AG08396 (cell line): ENCODE measurements at regions not wholly inside any gene's neighbourhood (a gene's known extent, or its start where the extent isn't known, plus 50 kb on each side); places are given as distances from the start of the nearest gene placed in this dataset.
A peak's percentile ranks its signal among the peaks of the same experiment; 100 is the strongest.

Experiments
- DNase-seq: peaks from one replicate; pipeline ENCODE4 v3.0.0; 2012; ENCODE audit warnings: low spot score, mixed read lengths

DNA sequence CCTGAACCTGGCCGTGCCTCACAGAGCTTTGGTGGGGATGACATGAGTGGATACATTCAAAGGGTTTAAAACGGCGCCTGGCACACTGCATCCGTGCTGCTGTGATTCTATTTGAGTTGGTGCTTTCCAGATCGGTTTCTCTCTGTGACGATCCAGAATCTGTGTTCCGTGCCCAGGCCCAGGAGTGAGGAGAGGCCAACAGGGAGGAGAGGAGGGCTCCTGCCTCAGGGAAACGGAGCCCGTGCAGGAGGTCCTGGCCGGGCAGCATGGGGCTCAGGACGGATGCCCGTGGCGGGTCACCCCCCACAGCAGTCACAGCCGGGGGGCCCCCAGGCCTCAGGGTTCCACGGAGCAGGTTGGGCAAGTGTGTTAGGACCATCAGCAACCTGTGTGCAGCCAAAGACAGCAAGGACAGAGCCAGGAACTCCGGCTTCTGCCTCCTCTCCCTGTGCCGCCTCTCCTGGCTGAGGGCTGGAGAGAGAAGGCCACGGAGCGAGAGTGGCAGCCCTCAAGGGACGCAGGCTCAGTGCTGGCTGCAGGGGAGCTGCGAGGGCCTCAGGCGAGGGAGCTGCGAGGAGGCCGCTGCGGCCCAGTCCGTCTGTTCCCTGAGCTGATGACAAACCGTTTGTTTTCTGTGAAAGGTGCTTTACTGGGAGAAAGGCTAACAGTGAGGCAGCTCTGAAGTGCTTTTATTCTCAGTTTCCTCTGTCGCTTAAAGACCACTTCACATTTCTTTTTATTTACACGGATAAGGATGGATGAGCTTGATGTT lies 99.3 kb downstream of the METRNL start:
- DNase-seq = no peak

DNA sequence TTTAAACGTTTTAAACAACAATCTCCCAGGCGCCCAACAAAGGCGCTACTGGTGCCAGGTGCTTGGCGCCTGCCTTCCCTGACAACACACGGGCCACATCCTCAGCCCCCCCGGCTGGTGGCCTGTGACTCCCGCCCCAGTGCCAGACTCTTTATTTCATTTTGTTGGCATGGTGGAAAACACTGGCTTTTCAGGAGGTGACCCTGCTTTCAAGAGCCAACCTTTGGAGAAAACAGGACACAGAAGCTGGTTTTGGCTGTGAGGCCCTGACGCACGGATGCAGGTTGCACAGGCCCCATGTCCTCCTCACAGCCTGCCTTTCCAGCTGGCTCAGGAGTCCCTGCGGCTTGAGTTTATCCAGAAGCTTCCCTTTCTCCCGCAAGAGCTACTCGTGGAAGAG lies 100.0 kb downstream of the METRNL start:
- no peak for DNase-seq

DNA sequence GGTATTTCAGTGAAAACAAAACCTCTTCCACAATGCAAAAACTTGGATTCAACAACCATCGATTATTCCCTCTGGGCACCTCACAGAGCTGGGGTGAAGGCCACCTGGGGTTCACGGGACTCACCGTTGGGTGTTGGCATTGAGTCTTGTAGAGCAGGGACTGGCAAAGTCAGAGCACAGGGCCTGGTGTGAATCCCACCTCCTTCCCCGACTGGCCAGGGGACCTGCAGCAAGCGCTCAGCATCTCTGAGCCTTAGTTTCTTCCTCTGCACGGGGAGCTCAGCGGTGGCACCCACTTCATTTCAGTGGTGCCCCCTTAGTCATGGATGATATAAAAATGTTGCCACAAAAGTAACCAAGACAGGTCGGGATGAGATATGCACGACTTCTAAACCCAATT lies 100.4 kb downstream of the METRNL start:
- DNase-seq = no peak

DNA sequence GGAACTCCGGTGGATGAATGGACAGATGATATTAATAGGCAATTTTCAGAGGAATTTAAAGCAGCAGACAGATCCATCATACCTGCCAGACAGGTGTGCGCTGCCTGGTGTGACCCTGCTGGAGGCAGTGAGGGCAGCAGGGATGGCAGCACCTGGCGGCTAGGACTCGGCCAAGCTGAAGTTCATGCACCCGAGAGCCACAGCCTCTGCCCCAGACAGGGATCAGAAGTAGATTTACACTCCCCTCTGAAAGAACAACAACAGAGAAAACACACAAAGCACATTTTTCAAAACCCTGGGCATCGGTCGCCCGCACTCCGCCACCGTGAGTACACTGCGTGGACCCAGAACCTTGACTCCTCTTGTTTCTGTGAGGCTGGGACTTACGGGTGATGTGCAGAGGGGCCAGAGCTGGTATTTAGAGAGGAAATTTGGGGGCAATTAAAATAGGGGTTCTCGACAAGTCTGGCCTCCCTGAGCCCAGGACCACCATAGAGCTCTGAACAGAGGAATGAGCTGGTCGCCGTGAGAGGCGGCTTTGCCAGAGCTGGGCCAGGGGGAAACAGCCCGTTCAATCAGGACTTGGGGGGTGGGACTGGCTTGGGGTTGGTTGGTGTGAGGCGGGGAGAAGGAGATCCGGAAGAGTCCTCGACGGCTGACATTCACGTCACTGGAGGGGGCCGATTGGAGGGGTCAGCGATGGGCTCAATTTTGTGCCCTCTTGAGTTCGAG lies 101.0 kb downstream of the METRNL start:
- DNase-seq = no peak

DNA sequence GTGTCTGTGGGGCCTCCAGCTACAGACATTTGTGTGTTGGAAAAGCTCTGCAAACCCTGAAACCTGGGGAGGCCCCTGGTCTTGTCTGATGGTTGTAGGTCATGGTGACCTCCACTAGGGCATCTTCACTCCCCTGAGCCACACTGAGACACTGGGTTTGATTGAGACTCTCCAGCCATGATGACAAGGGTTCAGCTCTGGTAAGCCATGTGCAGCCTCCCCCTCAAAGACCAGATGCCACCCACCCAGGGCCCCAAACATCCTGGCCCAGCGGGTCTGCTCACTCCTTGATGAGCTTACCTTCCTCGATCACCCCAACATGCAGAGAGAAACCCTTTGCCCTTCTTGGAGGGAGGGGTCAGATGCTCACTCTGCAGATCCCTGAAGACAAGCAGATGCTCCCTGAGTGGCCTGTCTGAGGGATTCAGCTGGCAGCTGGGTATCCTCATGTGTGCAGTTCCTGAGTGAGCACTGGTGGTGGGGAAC lies 101.6 kb downstream of the METRNL start:
- no peak for DNase-seq

DNA sequence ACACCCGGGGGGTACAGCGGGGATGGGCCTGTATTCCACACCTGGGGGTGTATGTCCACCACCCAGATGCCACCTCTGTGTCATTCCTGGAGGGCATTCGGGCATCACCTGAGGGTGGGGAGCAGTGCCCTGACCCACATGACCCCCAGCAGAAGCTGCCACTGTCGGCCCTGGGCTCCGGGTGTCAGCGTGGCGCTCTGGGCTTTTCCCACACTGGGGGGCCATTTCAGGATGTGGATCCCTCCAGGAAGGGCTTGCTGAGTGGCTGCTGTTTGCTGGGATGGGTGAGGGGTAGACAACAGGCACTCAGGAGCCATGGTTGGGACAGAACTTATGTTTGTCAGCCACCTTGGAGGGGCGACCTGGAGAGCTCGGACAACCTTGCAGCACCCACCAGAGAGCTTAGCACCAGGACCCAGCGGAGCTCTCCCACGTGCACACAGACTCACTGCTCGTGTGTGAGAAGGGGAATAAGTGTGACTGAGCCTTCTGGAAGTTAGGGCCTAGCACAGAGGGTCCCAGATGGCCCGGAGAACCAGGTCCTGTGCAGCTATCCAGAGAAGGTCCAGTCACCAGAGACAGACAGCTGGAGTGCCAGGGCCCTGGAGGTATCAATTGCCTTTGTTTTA lies 102.7 kb downstream of the METRNL start:
- no peak for DNase-seq

DNA sequence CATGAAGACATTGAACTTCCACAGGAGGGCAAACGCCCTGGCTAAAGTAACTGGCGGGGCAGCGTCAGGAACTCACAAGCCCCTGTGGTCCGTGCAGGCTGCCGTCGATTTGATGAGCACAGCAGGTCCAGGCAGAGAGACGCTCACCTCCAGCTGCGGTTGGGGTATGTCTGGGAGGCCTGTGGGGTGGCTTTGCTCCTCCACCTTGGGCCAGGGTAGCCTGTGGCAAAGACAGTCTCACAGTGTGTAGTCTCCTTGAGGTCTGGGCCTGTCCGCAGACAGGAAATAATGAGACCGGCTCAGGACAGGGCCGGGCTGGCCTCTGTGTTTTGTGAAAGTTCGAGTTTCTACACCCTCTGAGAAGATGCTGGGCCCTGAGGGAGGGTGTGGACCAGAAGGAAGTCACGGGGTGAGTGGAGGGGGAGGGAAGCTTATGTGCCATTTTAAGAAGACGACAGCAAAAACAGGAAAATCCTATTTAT lies 103.3 kb downstream of the METRNL start:
- no peak for DNase-seq

DNA sequence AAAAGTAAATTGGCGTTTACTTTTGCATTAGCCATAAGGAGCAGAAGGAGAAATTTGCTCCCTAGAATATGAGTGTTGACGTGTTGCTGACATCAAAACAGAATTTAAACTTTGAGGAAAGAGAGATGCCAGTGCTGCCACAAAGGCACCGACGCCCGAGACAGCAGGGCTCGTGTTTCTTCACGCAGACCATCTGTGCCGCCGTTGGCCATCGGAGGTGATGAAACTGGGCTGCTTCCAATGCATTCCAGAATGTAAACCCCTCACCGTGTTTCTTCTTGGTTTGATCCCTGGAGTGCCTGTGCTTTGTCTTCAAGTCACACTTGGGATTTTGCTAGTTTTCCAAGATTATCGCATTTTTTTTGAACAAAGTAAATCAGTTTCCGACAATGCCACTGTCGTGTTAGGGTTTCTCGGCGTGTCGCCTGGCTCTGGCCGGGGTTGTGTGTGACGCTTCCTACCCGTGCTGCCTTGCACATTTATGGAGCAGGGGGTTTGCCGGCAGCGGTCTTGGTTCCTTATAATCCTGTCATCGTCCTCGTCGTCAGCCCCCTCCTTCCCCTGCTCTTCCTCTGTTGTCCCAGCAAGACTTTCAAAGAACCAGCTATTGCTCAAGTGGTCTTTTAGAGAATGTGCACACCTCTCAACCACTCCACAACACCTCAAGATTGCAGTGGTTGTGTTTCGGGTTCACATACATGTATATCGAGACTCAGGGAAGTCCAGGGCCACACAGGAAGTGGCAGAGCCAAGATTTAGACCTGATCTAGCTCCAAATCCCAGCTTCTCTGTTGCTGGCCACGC lies 103.9 kb downstream of the METRNL start:
- DNase-seq = no peak

DNA sequence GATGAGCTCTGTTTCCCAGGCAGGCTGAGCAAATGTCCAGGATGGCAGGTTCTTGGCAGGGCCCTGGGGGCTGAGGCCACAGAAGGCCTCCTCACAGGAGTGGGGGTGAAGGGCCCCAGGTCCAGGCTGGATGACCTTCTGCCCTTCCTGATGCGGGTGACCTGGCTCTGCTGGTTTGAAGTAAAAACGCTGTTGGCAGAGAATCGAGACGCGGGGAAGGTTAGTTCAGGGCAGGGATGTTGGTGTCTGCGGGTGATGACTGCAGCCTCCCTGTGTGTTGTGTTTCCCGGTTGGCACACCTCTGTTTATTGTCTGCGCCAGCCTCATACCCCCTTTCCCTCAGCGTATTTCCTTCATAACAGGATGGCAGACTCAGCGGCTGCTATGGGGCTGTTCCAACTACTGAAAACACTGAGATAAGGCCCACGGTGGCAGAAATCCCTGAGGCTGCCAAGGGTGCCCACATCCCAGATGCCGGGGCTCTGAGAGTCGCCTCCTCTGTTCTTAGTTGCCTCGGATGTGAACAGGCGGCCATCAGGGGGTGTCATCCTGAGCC lies 104.6 kb downstream of the METRNL start:
- no peak for DNase-seq

DNA sequence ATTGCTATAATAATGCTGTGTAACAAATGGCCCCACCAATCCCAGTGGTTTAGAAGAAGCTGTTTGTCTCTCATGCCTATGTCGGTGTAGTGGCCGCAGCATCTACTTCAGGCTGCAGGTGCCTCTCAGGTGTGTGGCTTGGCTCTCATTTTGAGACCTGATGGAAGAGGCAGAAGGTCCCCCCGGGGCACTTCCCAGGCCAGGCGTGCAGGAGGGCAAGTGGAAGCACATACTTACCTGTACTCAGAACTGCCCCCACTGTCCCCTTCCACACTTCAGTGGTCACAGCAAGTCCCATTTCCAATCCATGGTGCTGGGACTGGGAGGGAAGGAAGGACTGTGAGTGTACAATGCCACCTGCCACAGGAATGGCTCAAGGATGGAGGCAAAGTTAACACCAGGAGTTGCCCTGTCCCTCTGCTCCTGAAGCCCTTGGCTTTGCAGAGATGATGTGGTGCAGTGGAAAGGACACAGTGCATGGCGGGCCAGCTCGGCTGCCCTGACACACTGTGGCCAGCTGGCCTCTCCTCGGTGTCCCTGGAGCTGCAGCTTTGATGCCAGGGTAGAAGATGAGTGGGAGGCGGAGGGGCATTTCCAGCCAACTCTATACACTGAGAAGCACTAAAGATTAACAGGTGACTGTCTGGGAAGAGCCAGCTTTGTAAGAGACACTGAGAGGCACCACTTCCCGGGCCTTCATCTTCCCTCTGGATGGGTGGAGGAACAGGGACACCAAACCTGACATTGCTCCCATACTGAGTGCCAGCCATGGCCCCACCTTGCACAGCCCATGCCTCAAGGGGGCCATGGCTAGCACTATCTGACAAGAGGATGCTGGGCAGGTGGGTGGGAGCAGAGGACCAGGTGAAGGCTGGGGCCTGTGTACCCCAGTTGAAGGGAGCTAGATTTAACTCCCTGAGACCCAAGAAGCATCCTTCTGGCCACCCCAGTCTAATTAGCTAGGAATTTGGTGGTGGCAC lies 105.9 kb downstream of the METRNL start:
- no peak for DNase-seq

DNA sequence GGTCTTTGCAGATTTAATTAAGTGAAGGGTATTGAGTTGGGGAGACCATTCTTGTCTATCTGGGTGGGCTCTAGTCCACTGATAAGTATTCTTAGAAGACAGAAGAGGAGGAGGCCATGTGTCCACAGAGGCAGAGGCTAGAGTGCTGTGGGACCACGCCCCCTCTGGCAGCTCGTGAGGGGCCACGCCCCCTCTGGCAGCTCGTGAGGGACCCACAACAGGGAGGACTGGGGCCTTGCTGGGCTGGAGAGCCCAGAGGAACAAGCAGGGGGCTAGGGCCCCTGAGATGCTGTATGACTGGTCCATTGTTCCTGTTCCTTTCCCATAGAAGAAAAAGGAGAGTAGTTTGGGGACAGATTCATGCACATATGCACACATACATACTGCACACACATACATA lies 106.8 kb downstream of the METRNL start:
- no peak for DNase-seq

DNA sequence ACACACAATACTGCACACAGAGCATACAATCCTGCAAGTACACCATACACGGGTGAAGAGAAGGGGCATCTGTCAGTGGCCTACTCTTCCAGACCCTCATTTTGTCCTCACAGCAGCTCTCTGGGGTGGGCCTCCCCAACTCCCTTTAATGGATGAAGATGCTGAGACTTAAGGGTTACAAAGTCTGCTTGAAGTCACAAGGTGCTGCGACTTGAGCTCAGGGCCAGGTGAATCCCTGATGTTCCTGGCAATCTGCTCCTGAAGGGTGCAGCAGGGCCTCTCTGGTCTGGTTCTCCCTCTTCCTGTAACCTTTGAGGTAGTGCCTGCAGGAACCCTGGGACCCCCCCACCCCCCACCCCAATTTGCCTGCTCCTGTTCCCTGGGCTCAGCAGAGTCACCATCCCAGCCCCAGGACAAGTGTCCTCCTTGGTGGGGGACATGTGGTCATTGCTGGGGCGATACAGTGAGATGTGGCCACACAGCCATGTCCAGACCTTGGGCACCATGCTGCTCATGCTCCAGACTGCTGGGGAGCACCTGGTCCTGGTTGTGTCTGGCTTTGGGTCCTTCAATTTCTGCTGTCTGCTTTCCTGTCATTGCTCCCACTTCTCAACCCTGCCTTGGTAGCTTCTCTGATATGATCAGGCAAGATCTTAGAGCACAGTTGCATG lies 107.5 kb downstream of the METRNL start:
- DNase-seq = no peak

DNA sequence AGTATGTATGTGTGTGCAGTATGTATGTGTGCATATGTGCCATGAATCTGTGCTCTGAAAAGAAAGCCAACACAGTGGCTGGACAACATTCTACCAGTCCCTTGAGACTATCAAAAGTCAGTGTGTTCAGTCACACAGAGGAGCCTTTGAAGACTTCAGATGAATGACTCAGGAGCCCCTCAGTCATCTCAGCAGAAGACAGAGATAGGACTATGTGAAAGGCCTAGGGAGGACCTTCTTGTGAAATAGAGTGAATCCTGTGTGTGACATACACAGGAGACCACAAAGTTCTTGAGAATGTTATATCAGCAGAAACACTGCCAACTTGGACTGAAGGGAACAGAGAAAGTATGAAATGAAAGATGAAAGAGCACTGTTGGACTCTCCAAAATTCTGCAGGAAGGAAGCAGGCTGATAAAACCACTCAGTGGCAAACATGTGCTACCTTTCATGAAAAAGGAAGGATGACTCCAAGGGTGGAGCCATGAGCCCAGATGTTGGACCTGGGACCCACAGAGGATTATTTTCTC lies 108.4 kb downstream of the METRNL start:
- DNase-seq = no peak

DNA sequence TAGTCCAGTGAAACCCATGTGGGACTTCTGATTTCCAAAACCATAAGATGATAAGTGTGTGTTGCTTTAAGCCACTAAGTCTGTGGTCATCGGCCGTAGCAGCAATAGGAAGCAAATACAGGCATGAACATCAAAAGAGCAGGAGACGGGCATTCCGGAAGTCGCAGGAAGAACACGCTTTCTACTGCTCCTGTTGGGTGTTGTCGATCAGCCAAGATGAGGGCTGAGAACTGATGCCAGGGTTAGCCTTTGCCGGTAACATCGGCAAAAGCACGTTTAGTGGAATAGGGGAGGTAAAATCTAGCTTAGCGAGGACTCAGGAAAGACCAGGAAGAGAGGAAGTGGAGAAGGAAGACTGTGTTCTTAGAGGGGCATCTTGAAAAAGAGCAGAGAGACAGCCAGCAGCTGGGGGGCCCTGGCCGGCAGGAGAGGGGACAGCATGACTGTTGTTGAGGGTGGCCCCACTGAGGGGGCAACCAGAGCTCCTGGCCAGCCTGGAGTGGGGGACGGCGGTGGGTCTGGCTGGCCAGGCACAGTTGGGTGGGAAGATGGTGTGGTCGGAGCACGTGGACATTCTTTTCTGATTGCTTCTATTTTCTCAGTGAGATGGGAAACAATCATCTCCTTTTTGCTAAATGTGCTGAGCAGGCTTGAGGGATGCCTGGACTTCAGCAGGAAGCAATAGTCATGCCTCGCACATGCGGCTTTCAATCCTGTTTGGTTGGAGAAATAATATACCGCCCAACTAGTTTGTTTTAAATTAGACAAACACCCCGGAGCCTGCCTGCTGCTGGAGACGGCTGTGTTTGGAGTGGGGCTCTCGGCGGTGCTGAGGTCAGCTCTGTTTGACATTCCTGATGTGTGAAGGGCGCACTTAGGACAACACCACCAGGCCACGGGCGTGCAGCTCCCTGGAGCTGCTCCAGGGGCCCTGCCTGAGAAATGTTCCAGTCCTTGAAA lies 109.9 kb downstream of the METRNL start:
- peak; percentile 83 for DNase-seq

DNA sequence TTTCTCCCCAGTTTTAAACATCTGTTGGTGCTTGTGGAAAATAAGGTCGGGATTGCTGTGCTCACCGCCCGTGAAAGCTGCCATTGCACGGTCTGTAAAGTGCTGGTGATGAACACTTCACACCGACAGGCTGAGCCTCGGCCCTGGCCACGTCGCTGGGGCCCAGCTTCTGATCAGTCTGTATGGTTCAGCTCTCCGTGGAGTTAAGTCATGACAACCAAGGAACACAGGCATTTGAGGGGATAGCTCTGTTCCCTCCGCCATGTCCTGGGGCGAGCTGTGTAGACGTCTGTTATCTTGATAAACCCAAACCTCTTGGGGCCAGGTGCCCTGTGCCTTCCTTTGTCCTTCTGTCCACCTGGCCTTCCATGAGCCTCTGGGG lies 110.6 kb downstream of the METRNL start:
- DNase-seq = no peak

DNA sequence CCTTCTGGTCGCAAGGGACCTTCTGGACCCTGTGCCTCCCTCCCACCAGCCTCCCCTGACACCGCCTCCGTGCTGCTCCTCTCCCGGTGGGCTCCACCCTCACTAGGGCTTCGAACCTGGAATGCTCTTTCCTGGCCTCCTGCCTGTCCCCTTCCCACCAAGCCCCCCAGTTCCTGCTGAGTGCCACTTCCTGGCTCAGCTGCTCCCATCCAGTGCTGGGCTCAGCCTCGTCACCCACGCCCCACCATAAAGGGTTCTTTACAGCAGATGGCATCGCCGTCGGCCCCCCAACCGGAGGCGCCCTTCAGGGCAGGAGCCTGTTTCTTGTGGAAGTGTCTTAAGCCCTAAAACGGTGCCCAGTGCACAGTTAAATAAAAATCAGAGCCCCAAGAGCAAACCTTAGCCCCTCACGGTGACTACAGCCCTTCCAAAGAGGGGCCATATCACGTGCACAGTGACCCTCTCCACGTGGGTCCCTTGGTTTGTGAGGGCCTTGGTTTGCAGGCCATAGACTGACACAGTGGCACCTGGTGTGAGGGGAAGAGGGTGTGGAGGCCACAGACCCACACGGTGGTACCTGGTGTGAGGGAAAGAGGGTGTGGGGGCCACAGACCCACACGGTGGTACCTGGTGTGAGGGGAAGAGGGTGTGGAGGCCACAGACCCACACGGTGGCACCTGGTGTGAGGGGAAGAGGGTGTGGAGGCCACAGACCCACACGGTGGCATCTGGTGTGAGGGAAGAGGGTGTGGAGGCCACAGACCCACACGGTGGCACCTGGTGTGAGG lies 111.4 kb downstream of the METRNL start:
- no peak for DNase-seq

DNA sequence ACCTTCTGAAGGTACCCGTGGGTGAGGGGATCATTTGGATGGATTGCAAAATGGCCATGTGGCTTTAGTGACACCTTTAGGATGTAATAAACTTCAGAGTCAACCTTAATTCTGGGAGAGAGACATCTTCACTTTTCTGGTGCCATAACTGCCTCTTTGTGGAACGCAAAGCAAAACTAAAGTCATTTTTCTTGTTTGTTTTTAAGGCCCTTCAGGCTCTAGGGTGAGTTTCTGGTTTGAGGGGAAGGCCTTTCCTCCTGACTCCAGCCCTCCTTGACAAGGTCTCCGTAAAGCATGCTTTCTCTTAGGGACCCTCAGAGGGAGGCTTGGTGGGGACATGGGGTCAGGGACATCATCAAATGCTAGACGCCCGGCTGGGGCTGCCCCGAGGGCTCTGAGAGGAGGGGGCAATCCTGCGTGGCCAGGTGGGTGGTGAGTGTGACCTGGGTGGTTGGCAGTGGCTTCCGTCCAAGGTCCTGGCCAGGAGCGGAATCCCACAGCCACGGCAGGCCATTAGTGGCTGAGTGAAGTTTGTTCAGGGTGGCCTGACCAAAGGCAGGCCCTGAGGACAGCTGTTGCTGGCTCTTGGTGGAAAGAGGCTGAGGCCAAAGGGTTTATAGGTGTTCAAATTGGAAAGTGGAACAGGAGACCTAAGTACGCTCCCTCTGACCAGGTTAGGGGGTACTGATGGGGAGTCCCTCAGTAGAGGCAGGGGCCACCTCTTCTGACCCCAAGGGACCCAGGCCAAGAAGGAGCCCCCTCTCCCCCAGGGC lies 112.2 kb downstream of the METRNL start:
- no peak for DNase-seq
